GM11168 (cell line): ENCODE measurements at regions not wholly inside any gene's neighbourhood (a gene's known extent, or its start where the extent isn't known, plus 50 kb on each side); places are given as distances from the start of the nearest gene placed in this dataset.

ENCODE experiments used
- in situ Hi-C: fragments of 300-500 bp; cut with MboI; formaldehyde crosslinking; loops from one replicate; pipeline ENCODE4 v1.12.0; 2022; ENCODE audit warnings: low sequenced_read_pairs; ENCODE audit not compliant: unreplicated experiment

GRCh38 chr19:31402529-31403316 lies 53.5 kb upstream of the TSHZ3 start:
- in situ Hi-C loops, result no loop called here

GRCh38 chr19:31406106-31406505 lies 56.9 kb upstream of the TSHZ3 start:
- in situ Hi-C loops, result no loop called here

GRCh38 chr19:31408460-31409124 lies 59.4 kb upstream of the TSHZ3 start:
- in situ Hi-C loops, result no loop called here

- in situ Hi-C loops, result no loop called here
These were observed 64.1 kb upstream of the TSHZ3 start for GRCh38 chr19:31413353-31413752.

GRCh38 chr19:31415322-31415721 lies 66.1 kb upstream of the TSHZ3 start:
- in situ Hi-C loops, result no loop called here

- in situ Hi-C loops, result no loop called here
These were observed 67.3 kb upstream of the TSHZ3 start for GRCh38 chr19:31416548-31416947.

- in situ Hi-C loops, result no loop called here
These were observed 68.8 kb upstream of the TSHZ3 start for GRCh38 chr19:31418055-31418454.

- in situ Hi-C loops, result no loop called here
These were observed 69.6 kb upstream of the TSHZ3 start for GRCh38 chr19:31418692-31419430.

- in situ Hi-C loops, result no loop called here
These were observed 70.7 kb upstream of the TSHZ3 start for GRCh38 chr19:31419871-31420445.

GRCh38 chr19:31421082-31421481 lies 71.8 kb upstream of the TSHZ3 start:
- in situ Hi-C loops, result no loop called here

- in situ Hi-C loops, result no loop called here
These were observed 72.6 kb upstream of the TSHZ3 start for GRCh38 chr19:31421856-31422255.

- in situ Hi-C loops, result no loop called here
These were observed 74.7 kb upstream of the TSHZ3 start for GRCh38 chr19:31423896-31424295.

- in situ Hi-C loops, result no loop called here
These were observed 75.8 kb upstream of the TSHZ3 start for GRCh38 chr19:31424861-31425620.

GRCh38 chr19:31427857-31428256 lies 78.6 kb upstream of the TSHZ3 start:
- in situ Hi-C loops, result no loop called here

GRCh38 chr19:31430381-31430780 lies 81.1 kb upstream of the TSHZ3 start:
- in situ Hi-C loops, result no loop called here

- in situ Hi-C loops, result no loop called here
These were observed 83.1 kb upstream of the TSHZ3 start for GRCh38 chr19:31432201-31432810.

GRCh38 chr19:31436121-31436776 lies 87.0 kb upstream of the TSHZ3 start:
- in situ Hi-C loops, result no loop called here

- in situ Hi-C loops, result no loop called here
These were observed 89.4 kb upstream of the TSHZ3 start for GRCh38 chr19:31438401-31439269.
